Activated CD4-positive, alpha-beta memory T cell treated with anti-CD3 and anti-CD28 coated beads for 36 hours (primary cell): ENCODE measurements at regions not wholly inside any gene's neighbourhood (a gene's known extent, or its start where the extent isn't known, plus 50 kb on each side); places are given as distances from the start of the nearest gene placed in this dataset.

ENCODE experiments used
- CTCF ChIA-PET: fragments of 350-600 bp; sonication (Branson Sonifier 250); formaldehyde crosslinking; loops from one replicate; lab custom pipeline; 2021; ENCODE audit warnings: antibody characterized with exemption, inconsistent platforms; lab: Charles Lee
- POLR2A ChIA-PET: fragments of 350-600 bp; sonication (Branson Sonifier 250); formaldehyde crosslinking; loops from one replicate; lab custom pipeline; 2021; ENCODE audit warnings: antibody characterized with exemption; lab: Charles Lee
- DNase-seq: peaks from one replicate; pipeline ENCODE4 v3.0.0-alpha.2; 2020
- H3K27ac Mint-ChIP-seq: one replicate; pipeline ENCODE4 v1.8.0; 2021; ENCODE audit warnings: mixed read lengths
- H3K27me3 Mint-ChIP-seq: one replicate; pipeline ENCODE4 v1.8.0; 2021; ENCODE audit warnings: mixed read lengths
- H3K36me3 Mint-ChIP-seq: one replicate; pipeline ENCODE4 v1.8.0; 2021; ENCODE audit warnings: mixed read lengths
- H3K4me1 Mint-ChIP-seq: one replicate; pipeline ENCODE4 v1.8.0; 2021; ENCODE audit warnings: low read depth, mixed read lengths
- H3K4me3 Mint-ChIP-seq: one replicate; pipeline ENCODE4 v1.8.0; 2021; ENCODE audit warnings: mild to moderate bottlenecking, mixed read lengths
- H3K9me3 Mint-ChIP-seq: one replicate; pipeline ENCODE4 v1.8.0; 2021; ENCODE audit warnings: mixed read lengths
- intact Hi-C: fragments of 100-400 bp; cut with micrococcal nuclease; formaldehyde crosslinking; loops from one replicate; pipeline ENCODE4 v1.15.1; 2023

DNA sequence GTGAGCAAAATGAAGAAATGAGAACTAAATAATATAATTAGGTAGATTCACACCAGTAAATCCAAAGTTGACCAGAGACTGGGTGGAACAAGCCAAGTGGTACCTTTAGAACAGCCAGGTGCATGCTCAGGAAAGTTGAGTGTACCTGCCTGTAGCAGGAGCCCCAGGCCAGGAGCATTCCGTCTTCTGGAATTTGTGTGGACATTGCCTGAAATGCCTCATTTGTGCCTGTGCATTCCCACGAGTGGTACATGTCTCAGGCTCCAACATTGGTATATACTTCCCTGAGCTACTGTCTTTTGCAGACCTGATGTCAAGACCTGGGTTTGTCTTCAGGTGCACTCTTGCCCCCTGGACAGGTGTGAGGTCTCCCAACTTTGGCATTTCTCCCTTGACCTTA is 187.6 kb upstream of the NECTIN1 start:
- no peak for DNase-seq
- no peaks in the 10 kb centered on the region for H3K4me1 Mint-ChIP-seq
- H3K27ac Mint-ChIP-seq, result no peak overlapping the region
- no peaks in the 10 kb centered on the region for H3K36me3 Mint-ChIP-seq
- peaks cover 12% of the 10 kb centered on the region for H3K9me3 Mint-ChIP-seq
- ChIA-PET CTCF (interaction anchor here (0.6 kb wide), 1 partner anchor 62 kb away, joined by 4 read pairs; no protein-coding TSS in a partner anchor), POLR2A (no interaction called here)
- intact Hi-C loops, result no loop called here
- H3K4me3 Mint-ChIP-seq, result no peak overlapping the region
- H3K27me3 Mint-ChIP-seq, result peaks cover 3% of the 10 kb centered on the region

DNA sequence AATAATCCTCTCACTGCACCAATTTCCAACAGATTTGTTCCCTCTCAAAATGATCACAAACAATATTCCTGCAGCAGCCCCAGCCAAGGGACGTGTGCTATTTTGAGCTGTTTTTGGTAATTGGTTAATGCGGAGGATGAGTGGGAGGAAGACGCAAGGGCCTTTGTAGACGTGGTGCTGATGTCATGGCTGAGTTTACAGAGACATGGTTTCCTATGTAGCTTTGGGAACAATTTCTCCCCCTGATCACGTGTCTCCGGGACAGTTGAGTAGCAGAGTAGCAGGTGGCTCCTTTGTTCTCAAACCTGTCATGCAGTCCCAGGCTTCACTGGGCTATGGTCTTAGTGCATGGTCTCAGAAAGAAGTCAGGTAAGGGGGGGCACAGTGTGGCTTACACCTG is 183.2 kb upstream of the NECTIN1 start:
- intact Hi-C loops, result no loop called here
- Mint-ChIP-seq H3K9me3 (peaks cover 12% of the 10 kb centered on the region), H3K27me3 (peaks cover 5% of the 10 kb centered on the region), H3K4me1 (no peaks in the 10 kb centered on the region), H3K27ac (no peak overlapping the region), H3K4me3 (no peak overlapping the region), H3K36me3 (no peaks in the 10 kb centered on the region)
- CTCF ChIA-PET, result no interaction called here
- DNase-seq, result no peak
- POLR2A ChIA-PET, result no interaction called here

DNA sequence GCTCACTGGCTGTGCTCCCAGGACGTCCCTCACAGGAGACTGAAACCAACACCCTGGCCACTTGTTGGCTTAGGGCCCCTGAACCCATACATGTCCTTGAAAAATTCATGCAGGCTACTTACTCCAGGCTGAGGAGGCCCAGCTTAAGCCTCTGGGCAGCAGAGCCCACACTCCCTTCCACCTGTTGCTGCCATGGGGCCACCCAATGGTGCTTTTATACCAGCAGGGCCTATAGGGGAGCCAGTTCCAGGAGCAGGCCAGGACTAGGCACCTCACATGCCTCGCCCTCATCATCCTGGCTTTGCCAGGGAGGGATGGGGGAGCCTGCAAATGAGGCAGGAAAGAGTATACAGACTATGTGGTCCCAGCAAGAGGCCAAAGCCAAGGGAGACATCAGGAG is 181.7 kb upstream of the NECTIN1 start:
- intact Hi-C loops, result no loop called here
- DNase-seq, result no peak
- Mint-ChIP-seq H3K27me3 (peaks cover 8% of the 10 kb centered on the region), H3K9me3 (peaks cover 12% of the 10 kb centered on the region), H3K27ac (no peak overlapping the region), H3K4me3 (no peak overlapping the region), H3K4me1 (no peaks in the 10 kb centered on the region), H3K36me3 (no peaks in the 10 kb centered on the region)
- POLR2A ChIA-PET, result no interaction called here
- CTCF ChIA-PET, result no interaction called here

GRCh38 chr11:119910051-119910450 is 181.1 kb upstream of the NECTIN1 start:
- H3K4me3 Mint-ChIP-seq, result no peak overlapping the region
- intact Hi-C loops, result no loop called here
- H3K9me3 Mint-ChIP-seq, result peaks cover 10% of the 10 kb centered on the region
- CTCF ChIA-PET, result no interaction called here
- POLR2A ChIA-PET, result no interaction called here
- no peaks in the 10 kb centered on the region for H3K4me1 Mint-ChIP-seq
- no peak for DNase-seq
- no peak overlapping the region for H3K27ac Mint-ChIP-seq
- peaks cover 7% of the 10 kb centered on the region for H3K27me3 Mint-ChIP-seq
- H3K36me3 Mint-ChIP-seq, result no peaks in the 10 kb centered on the region

- no peaks in the 10 kb centered on the region for H3K36me3 Mint-ChIP-seq
- DNase-seq, result no peak
- intact Hi-C loops, result no loop called here
- CTCF ChIA-PET, result no interaction called here
- no peak overlapping the region for H3K4me3 Mint-ChIP-seq
- H3K4me1 Mint-ChIP-seq, result no peaks in the 10 kb centered on the region
- POLR2A ChIA-PET, result no interaction called here
- H3K27me3 Mint-ChIP-seq, result peaks cover 6% of the 10 kb centered on the region
- H3K9me3 Mint-ChIP-seq, result peaks cover 6% of the 10 kb centered on the region
- no peak overlapping the region for H3K27ac Mint-ChIP-seq
These were observed 180.5 kb upstream of the NECTIN1 start for GRCh38 chr11:119909495-119909894.

DNA sequence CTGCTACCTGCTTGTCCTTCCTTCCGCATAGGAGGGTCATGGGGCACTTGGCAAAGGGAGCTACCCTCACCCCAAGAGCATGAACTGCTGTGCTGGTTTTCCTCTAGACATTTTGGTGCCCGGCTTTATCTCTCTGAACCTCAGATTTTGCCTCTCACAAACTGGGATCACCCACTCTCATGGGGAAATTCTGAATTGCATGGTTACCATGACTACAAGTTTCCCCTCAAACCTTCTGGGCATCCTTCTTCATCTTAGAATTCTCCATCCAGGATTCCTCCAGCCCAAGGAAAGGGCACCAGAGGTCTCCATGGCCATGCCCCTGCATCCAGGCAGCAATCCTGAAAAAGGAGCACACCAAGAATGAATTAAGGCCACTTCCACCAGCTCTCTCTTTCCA is 180.1 kb upstream of the NECTIN1 start:
- intact Hi-C loops, result no loop called here
- Mint-ChIP-seq H3K9me3 (peaks cover 3% of the 10 kb centered on the region), H3K4me3 (no peak overlapping the region), H3K4me1 (no peaks in the 10 kb centered on the region), H3K27ac (no peak overlapping the region), H3K27me3 (peaks cover 6% of the 10 kb centered on the region), H3K36me3 (no peaks in the 10 kb centered on the region)
- ChIA-PET CTCF (no interaction called here), POLR2A (no interaction called here)
- no peak for DNase-seq

DNA sequence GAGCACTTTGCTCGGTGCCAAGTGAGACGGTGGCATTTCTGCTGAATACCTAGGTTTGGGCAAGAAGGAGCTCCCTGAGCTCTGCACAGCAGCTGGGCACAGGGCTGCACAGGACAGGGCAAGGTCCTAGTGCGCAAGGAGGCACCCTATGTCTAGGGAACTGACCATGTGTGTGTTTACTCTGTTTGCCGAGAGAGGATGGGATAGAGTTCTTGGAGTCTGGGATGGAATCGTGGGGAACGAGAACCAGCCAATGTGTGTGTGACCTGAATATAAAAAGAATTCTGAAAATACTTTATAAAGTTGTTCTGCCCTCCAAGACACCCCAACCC is 179.5 kb upstream of the NECTIN1 start:
- Mint-ChIP-seq H3K4me3 (no peak overlapping the region), H3K9me3 (no peaks in the 10 kb centered on the region), H3K36me3 (no peaks in the 10 kb centered on the region), H3K4me1 (no peaks in the 10 kb centered on the region), H3K27ac (no peak overlapping the region), H3K27me3 (peaks cover 6% of the 10 kb centered on the region)
- ChIA-PET POLR2A (no interaction called here), CTCF (no interaction called here)
- intact Hi-C loops, result no loop called here
- no peak for DNase-seq

GRCh38 chr11:119907878-119908572 is 179.0 kb upstream of the NECTIN1 start:
- Mint-ChIP-seq H3K27me3 (peaks cover 6% of the 10 kb centered on the region), H3K9me3 (no peaks in the 10 kb centered on the region), H3K36me3 (no peaks in the 10 kb centered on the region), H3K4me1 (no peaks in the 10 kb centered on the region), H3K27ac (no peak overlapping the region), H3K4me3 (no peak overlapping the region)
- POLR2A ChIA-PET, result no interaction called here
- DNase-seq, result no peak
- CTCF ChIA-PET, result no interaction called here
- intact Hi-C loops, result no loop called here

DNA sequence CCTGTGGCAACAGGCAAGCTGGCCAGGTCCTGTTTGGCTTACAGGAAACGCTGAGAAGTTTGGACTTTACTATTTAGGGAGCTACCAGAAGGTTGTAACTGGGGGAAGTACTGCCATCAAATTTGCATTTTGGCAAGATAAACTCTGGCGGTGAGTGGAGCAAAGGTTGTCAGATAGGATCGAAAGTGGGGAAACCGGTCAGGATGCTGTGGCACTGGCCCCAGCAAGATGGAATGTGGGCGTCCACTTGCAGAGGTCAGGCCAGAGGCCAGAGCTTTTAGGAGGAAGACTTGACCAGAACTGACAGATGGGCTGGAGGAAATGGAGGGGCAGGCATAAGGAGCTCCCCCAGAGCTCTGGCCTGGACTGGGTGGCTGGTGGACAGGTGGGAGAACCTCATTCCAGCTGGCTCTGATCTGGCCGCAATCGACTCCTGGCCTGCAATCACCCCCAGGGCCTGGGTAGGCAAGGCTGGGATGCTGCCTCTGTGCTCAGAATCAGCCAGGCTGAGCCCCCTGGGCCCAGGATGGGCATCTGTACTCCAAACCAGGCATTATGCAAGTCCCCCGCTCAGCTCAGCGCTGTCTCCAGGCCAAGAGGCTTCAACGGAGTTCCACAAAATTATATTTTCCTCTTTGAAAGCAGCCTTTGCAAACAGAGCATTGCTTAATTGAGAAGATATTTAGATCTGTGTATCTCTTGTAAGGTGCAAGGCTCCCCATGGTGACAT is 178.3 kb upstream of the NECTIN1 start:
- DNase-seq, result no peak
- ChIA-PET POLR2A (no interaction called here), CTCF (no interaction called here)
- Mint-ChIP-seq H3K27me3 (peaks cover 6% of the 10 kb centered on the region), H3K4me1 (no peaks in the 10 kb centered on the region), H3K27ac (no peak overlapping the region), H3K4me3 (no peak overlapping the region), H3K36me3 (no peaks in the 10 kb centered on the region), H3K9me3 (no peaks in the 10 kb centered on the region)
- intact Hi-C loops, result no loop called here

DNA sequence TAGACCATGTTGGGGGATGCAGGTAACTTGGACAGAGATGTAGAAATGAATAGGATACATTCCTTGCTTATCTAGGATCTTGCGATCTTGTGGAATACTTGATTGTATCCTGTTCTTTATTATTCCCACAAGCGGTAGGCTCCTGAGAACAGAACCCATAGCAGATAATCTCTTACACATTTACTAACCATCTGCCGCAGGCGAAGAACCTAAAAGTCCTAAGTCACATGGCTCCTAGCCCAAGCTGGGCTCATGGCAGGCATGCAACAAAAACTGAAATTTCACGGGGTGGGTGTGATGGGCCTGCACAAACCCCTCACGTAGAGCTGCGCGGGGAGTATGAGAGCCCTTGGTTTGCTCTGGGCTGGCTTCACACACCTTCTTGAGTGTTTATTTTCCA is 177.4 kb upstream of the NECTIN1 start:
- DNase-seq, result no peak
- ChIA-PET POLR2A (no interaction called here), CTCF (no interaction called here)
- H3K4me1 Mint-ChIP-seq, result no peaks in the 10 kb centered on the region
- H3K27me3 Mint-ChIP-seq, result peaks cover 6% of the 10 kb centered on the region
- no peak overlapping the region for H3K4me3 Mint-ChIP-seq
- no peaks in the 10 kb centered on the region for H3K9me3 Mint-ChIP-seq
- H3K36me3 Mint-ChIP-seq, result no peaks in the 10 kb centered on the region
- no peak overlapping the region for H3K27ac Mint-ChIP-seq
- intact Hi-C loops, result no loop called here

DNA sequence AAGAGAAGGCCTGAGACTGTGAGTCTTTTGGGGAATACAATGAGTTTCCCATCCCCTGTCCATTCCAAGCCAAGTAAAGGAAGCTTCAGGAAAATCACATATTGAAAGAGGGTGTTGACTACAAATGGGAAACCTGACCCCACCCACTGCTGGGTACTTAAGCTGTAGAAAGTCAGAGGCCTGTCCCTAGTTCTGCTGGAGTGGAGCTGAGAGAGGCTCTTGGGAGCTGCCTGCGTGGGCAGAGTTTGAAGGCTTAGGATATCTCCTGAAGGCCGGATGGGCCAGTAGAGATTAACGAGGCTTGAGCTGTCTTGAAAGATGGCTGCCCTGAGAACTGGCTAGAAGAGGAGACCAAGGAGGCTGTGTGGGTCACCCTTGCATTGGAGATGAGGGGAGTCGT is 176.2 kb upstream of the NECTIN1 start:
- Mint-ChIP-seq H3K9me3 (no peaks in the 10 kb centered on the region), H3K4me3 (no peak overlapping the region), H3K36me3 (no peaks in the 10 kb centered on the region), H3K4me1 (no peaks in the 10 kb centered on the region), H3K27ac (no peak overlapping the region), H3K27me3 (peaks cover 5% of the 10 kb centered on the region)
- intact Hi-C loops, result no loop called here
- ChIA-PET CTCF (no interaction called here), POLR2A (no interaction called here)
- no peak for DNase-seq

DNA sequence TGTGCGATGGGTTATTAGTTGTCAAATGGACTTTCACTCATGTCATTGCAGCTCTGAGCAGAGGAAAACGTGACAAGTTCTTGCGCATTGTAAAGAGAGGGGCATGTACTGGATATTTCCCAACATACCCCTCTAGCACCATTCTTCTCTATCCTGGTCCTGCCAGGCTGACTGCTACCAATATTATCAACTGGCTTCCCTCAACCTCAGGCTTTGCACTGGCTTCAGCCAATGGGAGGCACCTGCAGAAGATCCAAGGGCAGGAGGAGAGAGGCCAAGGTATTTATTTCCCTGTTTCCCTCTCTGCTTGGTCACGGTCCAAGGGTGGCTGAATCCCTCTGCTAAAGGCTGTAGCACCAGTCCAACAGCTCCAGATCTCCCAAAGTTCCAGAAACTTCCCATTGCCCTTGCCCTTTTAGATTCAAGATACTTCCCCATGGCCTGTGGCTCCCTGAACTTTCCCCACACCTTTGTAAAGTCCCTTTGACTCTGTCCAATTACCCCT is 175.6 kb upstream of the NECTIN1 start:
- Mint-ChIP-seq H3K27ac (no peak overlapping the region), H3K4me3 (no peak overlapping the region), H3K4me1 (no peaks in the 10 kb centered on the region), H3K36me3 (no peaks in the 10 kb centered on the region), H3K27me3 (peaks cover 5% of the 10 kb centered on the region), H3K9me3 (no peaks in the 10 kb centered on the region)
- POLR2A ChIA-PET, result no interaction called here
- no peak for DNase-seq
- intact Hi-C loops, result no loop called here
- CTCF ChIA-PET, result no interaction called here

DNA sequence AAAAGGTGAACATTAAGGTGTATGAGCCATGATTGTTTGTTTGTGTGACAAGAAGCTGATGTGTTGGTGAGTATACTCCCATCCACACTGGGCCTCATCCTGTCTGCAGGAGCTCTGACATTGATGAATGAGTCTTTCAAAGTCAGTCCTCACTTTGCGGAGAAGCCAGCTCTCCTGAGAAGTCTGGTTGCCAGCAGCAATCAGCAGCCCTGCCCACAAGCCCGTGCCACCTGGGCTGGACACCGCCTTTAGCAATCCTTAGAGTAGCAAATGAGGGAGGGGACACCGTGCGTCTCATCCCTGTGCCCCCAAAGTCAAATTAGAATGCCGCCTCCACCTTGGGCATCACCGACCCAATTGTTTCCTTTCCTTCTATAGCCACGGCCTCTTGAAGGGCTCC is 174.8 kb upstream of the NECTIN1 start:
- no peak overlapping the region for H3K27ac Mint-ChIP-seq
- ChIA-PET POLR2A (no interaction called here), CTCF (no interaction called here)
- H3K36me3 Mint-ChIP-seq, result no peaks in the 10 kb centered on the region
- no peaks in the 10 kb centered on the region for H3K9me3 Mint-ChIP-seq
- intact Hi-C loops, result no loop called here
- no peak overlapping the region for H3K4me3 Mint-ChIP-seq
- DNase-seq, result no peak
- no peaks in the 10 kb centered on the region for H3K4me1 Mint-ChIP-seq
- H3K27me3 Mint-ChIP-seq, result peaks cover 3% of the 10 kb centered on the region
